ENCODE measurements at regions not wholly inside any gene's neighbourhood (a gene's known extent, or its start where the extent isn't known, plus 50 kb on each side); places are given as distances from the start of the nearest gene placed in this dataset.

DNA sequence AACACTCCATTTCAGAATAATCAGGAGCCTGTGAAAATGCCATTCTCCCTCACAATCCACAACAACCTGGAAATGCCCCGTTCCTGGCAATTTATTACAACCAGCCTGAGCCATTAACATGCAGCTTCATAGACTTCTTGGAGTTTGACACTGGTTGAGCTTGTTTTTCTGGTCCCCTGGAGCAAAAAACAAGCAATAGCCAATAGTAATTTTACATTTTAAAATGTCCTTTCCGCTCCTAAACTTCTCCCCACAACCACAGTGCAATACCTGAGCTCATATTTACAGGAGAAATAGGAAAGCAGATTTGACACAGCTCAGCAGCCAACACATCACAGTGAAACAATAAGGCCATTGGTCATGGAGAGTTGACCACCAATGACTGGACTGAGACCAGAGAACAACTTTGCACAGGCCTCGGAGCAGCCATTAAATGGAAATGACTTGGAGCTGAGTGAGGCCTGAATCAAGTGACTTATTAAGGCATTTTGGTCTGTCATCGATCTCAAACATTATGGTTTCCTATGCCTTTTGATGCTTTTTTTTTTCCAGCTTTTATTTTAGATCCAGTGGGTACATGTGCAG lies 73.0 kb downstream of the ENC1 start:
- Mint-ChIP-seq H3K4me1 (ENCODE audit: low read depth, unreplicated experiment) (peaks cover 23% of the 10 kb centered on the region), H3K27ac (ENCODE audit: unreplicated experiment) (peak overlapping the region; percentile 18), H3K27me3 (ENCODE audit: insufficient read depth, unreplicated experiment) (no peaks in the 10 kb centered on the region), H3K4me3 (ENCODE audit: unreplicated experiment) (no peak overlapping the region), H3K9me3 (ENCODE audit: unreplicated experiment) (peaks cover 20% of the 10 kb centered on the region), H3K36me3 (ENCODE audit: insufficient read depth, unreplicated experiment) (no peaks in the 10 kb centered on the region)
- intact Hi-C loops (cut with micrococcal nuclease; ENCODE audit: unreplicated experiment) = no loop called here
- Histone ChIP-seq H3K36me3 (ENCODE audit: control insufficient read depth, insufficient read depth, low read length) (no peaks in the 10 kb centered on the region), H3K4me1 (peaks cover 21% of the 10 kb centered on the region), H3K4me3 (ENCODE audit: low read depth, low read length) (no peak overlapping the region), H3K27me3 (replicated peaks; ENCODE audit: control insufficient read depth, insufficient read depth, low read length) (no peaks in the 10 kb centered on the region), H3K9me3 (no peaks in the 10 kb centered on the region)
- POLR2A ChIA-PET = no interaction called here
- CTCF ChIA-PET = interaction anchor here (0.6 to 1.5 kb wide), 3 partner anchors 73 to 670 kb away, joined by 3 to 4 read pairs (median 3); partner anchors contain the start of gene ENC1
- DNase-seq = peak; percentile 37 to 41
- no peak for TF ChIP-seq CTCF (IDR thresholded peaks at IDR 0.05; ENCODE audit: insufficient read depth in 1 of 2, low read depth in 1 of 2, low read length in 1 of 2, severe bottlenecking in 1 of 2, unreplicated experiment in 1 of 2)
- no TSS peak for BruUV-seq (replicated peaks)

DNA sequence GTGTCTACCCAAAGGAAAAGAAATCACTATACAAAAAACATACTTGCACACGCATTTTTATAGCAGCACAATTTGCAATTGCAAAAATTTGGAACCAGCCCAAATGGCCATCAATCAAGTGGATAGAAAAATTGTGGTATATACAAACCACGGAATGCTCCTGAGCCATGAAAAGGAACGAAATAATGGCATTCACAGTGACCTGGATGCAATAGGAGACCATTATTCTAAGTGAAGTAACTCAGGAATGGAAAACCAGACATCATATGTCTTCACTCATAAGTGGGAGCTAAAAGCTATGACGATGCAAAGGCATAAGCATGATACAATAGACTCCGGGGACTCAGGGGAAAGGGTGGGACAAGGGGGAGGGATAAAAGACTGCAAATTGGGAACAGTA lies 78.4 kb downstream of the ENC1 start:
- Histone ChIP-seq H3K9me3 (no peaks in the 10 kb centered on the region), H3K4me3 (ENCODE audit: low read depth, low read length) (no peak overlapping the region), H3K36me3 (ENCODE audit: control insufficient read depth, insufficient read depth, low read length) (no peaks in the 10 kb centered on the region), H3K27me3 (replicated peaks; ENCODE audit: control insufficient read depth, insufficient read depth, low read length) (no peaks in the 10 kb centered on the region), H3K4me1 (peaks cover 6% of the 10 kb centered on the region)
- ChIA-PET POLR2A (no interaction called here), CTCF (interaction anchor here (0.6 kb wide), 1 partner anchor 587 kb away, joined by 3 read pairs; no protein-coding TSS in a partner anchor)
- intact Hi-C loops (cut with micrococcal nuclease; ENCODE audit: unreplicated experiment) = no loop called here
- DNase-seq = no peak
- TF ChIP-seq CTCF (IDR thresholded peaks at IDR 0.05; ENCODE audit: insufficient read depth in 1 of 2, low read depth in 1 of 2, low read length in 1 of 2, severe bottlenecking in 1 of 2, unreplicated experiment in 1 of 2) = no peak
- peaks cover 19% of the 10 kb centered on the region for H3K4me1 Mint-ChIP-seq (ENCODE audit: low read depth, unreplicated experiment)
- no peaks in the 10 kb centered on the region for H3K36me3 Mint-ChIP-seq (ENCODE audit: insufficient read depth, unreplicated experiment)
- H3K27me3 Mint-ChIP-seq (ENCODE audit: insufficient read depth, unreplicated experiment) = no peaks in the 10 kb centered on the region
- BruUV-seq (replicated peaks) = no TSS peak
- no peak overlapping the region for H3K4me3 Mint-ChIP-seq (ENCODE audit: unreplicated experiment)
- no peak overlapping the region for H3K27ac Mint-ChIP-seq (ENCODE audit: unreplicated experiment)
- H3K9me3 Mint-ChIP-seq (ENCODE audit: unreplicated experiment) = no peaks in the 10 kb centered on the region

DNA sequence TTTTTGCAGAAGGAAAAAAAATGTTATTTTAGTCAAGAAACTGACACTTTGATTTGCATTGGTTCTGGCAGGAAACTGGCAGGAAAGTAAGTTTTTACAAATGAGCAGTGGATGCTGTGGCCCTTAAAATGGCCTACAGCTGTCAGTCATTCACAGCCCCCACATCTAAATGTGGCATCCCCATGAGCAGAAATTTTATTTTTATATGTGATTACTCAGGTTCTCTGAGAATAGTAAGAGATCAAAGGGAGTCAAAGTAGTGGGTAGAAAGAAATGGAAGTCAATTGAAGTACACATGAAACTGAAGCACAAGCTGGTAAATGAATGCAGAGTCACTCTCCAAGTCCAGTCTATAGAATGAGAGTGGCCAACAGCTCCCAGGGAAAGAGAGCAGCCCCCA lies 80.3 kb downstream of the ENC1 start:
- H3K4me3 ChIP-seq (ENCODE audit: low read depth, low read length) = no peak overlapping the region
- ChIA-PET POLR2A (no interaction called here), CTCF (no interaction called here)
- H3K9me3 ChIP-seq = no peaks in the 10 kb centered on the region
- no peak for DNase-seq
- Mint-ChIP-seq H3K4me1 (ENCODE audit: low read depth, unreplicated experiment) (peaks cover 21% of the 10 kb centered on the region), H3K4me3 (ENCODE audit: unreplicated experiment) (no peak overlapping the region), H3K27ac (ENCODE audit: unreplicated experiment) (no peak overlapping the region), H3K36me3 (ENCODE audit: insufficient read depth, unreplicated experiment) (no peaks in the 10 kb centered on the region), H3K27me3 (ENCODE audit: insufficient read depth, unreplicated experiment) (no peaks in the 10 kb centered on the region), H3K9me3 (ENCODE audit: unreplicated experiment) (no peaks in the 10 kb centered on the region)
- no peaks in the 10 kb centered on the region for H3K27me3 ChIP-seq (replicated peaks; ENCODE audit: control insufficient read depth, insufficient read depth, low read length)
- no peak for TF ChIP-seq CTCF (IDR thresholded peaks at IDR 0.05; ENCODE audit: insufficient read depth in 1 of 2, low read depth in 1 of 2, low read length in 1 of 2, severe bottlenecking in 1 of 2, unreplicated experiment in 1 of 2)
- intact Hi-C loops (cut with micrococcal nuclease; ENCODE audit: unreplicated experiment) = no loop called here
- no peaks in the 10 kb centered on the region for H3K4me1 ChIP-seq
- no TSS peak for BruUV-seq (replicated peaks)
- H3K36me3 ChIP-seq (ENCODE audit: control insufficient read depth, insufficient read depth, low read length) = no peaks in the 10 kb centered on the region
